ENCODE measurements at regions not wholly inside any gene's neighbourhood (a gene's known extent, or its start where the extent isn't known, plus 50 kb on each side); places are given as distances from the start of the nearest gene placed in this dataset.

- no peak for TF ChIP-seq CTCF (IDR thresholded peaks at IDR 0.05)
- TF ChIP-seq EZH2 (IDR thresholded peaks at IDR 0.05; ENCODE audit: borderline replicate concordance, insufficient read depth, low read depth, low read length, poor library complexity, severe bottlenecking) = no peak
Observed at GRCh38 chr2:120619579-120619978, 116.1 kb upstream of the GLI2 start.

Data from B cell (primary cell).